Breast epithelium (tissue), 4 donors: ENCODE measurements at regions not wholly inside any gene's neighbourhood (a gene's known extent, or its start where the extent isn't known, plus 50 kb on each side); places are given as distances from the start of the nearest gene placed in this dataset.

ENCODE experiments used
- DNase-seq, 2 donors: peaks; one replicate each; pipeline ENCODE4 v3.0.0-alpha.2; 2019; ENCODE audit warnings: low spot score in 2 of 2
- H3K27ac ChIP-seq, 2 donors: fragments of 200-600 bp; sonication (generic) in 1 of 2; one replicate each; pipeline ENCODE4 v1.5.1; 2016 to 2019; ENCODE audit warnings: mild to moderate bottlenecking in 1 of 2
- H3K27me3 ChIP-seq, 2 donors: fragments of 200-600 bp; sonication (generic) in 1 of 2; one replicate each; pipeline versions ENCODE4 v1.5.1 to v1.6.0; 2017 to 2019; ENCODE audit warnings: control low read depth in 1 of 2, mild to moderate bottlenecking in 1 of 2
- H3K36me3 ChIP-seq: fragments of 200-600 bp; one replicate; pipeline ENCODE4 v1.5.1; 2019
- H3K4me1 ChIP-seq, 2 donors: fragments of 200-600 bp; sonication (generic); one replicate each; pipeline ENCODE4 v1.5.1; 2016 to 2019; ENCODE audit warnings: control low read depth in 1 of 2
- H3K4me3 ChIP-seq, 3 donors: fragments of 200-600 bp; sonication (generic); 1 replicate in 2 of 3; 2 replicates in 1 of 3; pipeline ENCODE4 v1.5.1; 2016 to 2019; ENCODE audit warnings: mild to moderate bottlenecking in 3 of 3, moderate library complexity in 2 of 3
- H3K9me3 ChIP-seq, 2 donors: fragments of 200-600 bp; sonication (generic) in 1 of 2; one replicate each; pipeline ENCODE4 v1.5.1; 2016 to 2019; ENCODE audit warnings: control low read depth in 1 of 2
- POLR2A ChIP-seq: fragments of 450-650 bp; IDR thresholded peaks from one replicate; pipeline ENCODE4 v1.6.1; 2016; ENCODE audit warnings: antibody characterized with exemption, mild to moderate bottlenecking, moderate library complexity
- POLR2AphosphoS5 ChIP-seq, 3 donors: sonication (generic); formaldehyde crosslinking; IDR thresholded peaks; one replicate each; pipeline ENCODE4 v1.6.1; 2017; ENCODE audit warnings: antibody characterized with exemption in 3 of 3
- intact Hi-C: fragments of 100-400 bp; cut with DNase I; formaldehyde crosslinking; loops from one replicate; pipeline ENCODE4 v1.15.1; 2023; ENCODE audit warnings: low total_unique reads
- TF ChIP-seq, protein P1 (sequence below), 3 donors: fragments of 450-650 bp; IDR thresholded peaks; one replicate each; pipeline ENCODE4 v1.5.1; 2016 to 2017; ENCODE audit warnings: antibody characterized with exemption in 3 of 3, mild to moderate bottlenecking in 3 of 3, moderate library complexity in 3 of 3

DNA sequence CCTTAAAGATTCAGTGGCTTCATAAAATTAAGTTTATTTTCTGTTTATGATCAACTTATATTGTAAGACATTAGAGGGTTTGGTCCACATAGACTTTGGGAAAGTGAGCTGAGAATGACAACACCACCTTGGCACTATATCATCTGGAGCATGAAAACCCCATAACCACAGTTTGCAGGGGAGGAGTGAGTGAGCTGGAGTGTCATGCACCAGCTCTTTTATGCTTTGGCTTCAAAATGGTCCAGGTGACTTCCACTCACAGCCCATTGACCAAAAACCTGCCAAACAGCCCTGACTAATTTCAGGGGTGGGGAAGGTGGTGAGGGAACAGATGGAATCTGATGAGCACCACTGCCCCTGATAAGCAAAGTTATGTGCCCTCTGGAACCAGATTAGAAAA is 295.8 kb downstream of the DMRTA1 start:
- intact Hi-C loops: no loop called here
- H3K4me1 ChIP-seq: no peaks in the 10 kb centered on the region
- no peaks in the 10 kb centered on the region for H3K9me3 ChIP-seq
- H3K27me3 ChIP-seq: no peaks in the 10 kb centered on the region
- H3K36me3 ChIP-seq: no peaks in the 10 kb centered on the region
- DNase-seq: no peak
- no peak overlapping the region for H3K4me3 ChIP-seq
- no peak for TF ChIP-seq POLR2AphosphoS5 (IDR thresholded peaks at IDR 0.05)
- TF ChIP-seq, protein P1, sequence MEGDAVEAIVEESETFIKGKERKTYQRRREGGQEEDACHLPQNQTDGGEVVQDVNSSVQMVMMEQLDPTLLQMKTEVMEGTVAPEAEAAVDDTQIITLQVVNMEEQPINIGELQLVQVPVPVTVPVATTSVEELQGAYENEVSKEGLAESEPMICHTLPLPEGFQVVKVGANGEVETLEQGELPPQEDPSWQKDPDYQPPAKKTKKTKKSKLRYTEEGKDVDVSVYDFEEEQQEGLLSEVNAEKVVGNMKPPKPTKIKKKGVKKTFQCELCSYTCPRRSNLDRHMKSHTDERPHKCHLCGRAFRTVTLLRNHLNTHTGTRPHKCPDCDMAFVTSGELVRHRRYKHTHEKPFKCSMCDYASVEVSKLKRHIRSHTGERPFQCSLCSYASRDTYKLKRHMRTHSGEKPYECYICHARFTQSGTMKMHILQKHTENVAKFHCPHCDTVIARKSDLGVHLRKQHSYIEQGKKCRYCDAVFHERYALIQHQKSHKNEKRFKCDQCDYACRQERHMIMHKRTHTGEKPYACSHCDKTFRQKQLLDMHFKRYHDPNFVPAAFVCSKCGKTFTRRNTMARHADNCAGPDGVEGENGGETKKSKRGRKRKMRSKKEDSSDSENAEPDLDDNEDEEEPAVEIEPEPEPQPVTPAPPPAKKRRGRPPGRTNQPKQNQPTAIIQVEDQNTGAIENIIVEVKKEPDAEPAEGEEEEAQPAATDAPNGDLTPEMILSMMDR (IDR thresholded peaks at IDR 0.05): no peak
- no peak for TF ChIP-seq POLR2A
- no peak overlapping the region for H3K27ac ChIP-seq

DNA sequence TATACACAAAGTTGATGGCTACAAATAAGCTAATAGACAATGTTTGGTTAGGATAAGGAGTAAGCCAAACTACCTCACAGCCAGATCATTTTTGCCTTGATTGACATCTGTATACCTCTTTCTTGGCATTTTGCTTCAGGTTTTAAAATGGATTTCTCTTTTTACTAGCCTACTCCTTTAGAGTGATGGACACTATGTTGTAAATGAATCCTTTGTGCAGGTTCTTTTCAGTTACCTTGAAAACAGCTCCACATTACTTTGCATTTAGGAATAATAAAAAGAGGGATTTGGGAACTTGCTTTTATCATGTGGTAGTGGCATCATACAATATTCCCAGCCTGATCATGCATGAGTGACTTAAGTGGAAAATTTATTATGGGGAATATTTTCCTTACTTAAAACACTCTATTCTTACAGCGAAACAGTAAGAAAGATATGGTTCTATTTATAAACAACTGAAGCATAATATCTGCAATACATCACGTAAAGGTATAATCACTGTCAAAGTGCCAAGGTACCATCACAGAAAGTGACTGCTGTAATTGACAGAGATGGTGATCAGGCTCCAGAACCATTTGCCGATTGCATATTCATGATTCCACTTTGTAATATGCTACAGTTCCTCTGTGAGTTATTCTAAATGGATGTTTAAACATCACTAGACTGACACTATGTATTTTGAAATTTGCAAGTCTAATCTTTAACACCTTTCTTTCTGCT is 327.0 kb downstream of the DMRTA1 start:
- no peak for DNase-seq
- H3K4me1 ChIP-seq: no peaks in the 10 kb centered on the region
- H3K9me3 ChIP-seq: no peaks in the 10 kb centered on the region
- no peak overlapping the region for H3K4me3 ChIP-seq
- TF ChIP-seq POLR2A (no peak), POLR2AphosphoS5 (IDR thresholded peaks at IDR 0.05) (no peak)
- TF ChIP-seq, protein P1 (IDR thresholded peaks at IDR 0.05): no peak
- H3K27me3 ChIP-seq: no peaks in the 10 kb centered on the region
- no peaks in the 10 kb centered on the region for H3K36me3 ChIP-seq
- H3K27ac ChIP-seq: no peak overlapping the region
- intact Hi-C loops: no loop called here

DNA sequence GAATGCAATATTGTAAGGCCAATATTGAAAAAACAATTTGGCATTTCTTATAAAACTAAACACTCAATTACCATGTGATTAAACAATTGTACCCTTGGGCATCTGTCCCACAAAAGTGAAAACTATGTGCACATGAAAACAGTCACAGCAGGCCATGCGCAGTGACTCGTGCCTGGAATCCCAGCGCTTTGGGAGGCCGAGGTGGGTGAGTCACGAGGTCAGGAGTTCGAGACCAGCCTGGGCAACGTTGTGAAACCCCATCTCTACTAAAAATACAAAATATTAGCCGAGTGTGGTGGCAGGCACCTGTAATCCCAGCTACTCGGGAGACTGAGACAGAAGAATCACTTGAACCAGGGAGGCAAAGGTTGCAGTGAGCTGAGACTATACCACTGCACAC is 343.7 kb downstream of the DMRTA1 start:
- Histone ChIP-seq H3K9me3 (peaks cover 0 to 3% of the 10 kb centered on the region in 2 donors), H3K4me3 (no peak overlapping the region), H3K27ac (no peak overlapping the region), H3K27me3 (no peaks in the 10 kb centered on the region), H3K4me1 (no peaks in the 10 kb centered on the region), H3K36me3 (no peaks in the 10 kb centered on the region)
- TF ChIP-seq POLR2AphosphoS5 (IDR thresholded peaks at IDR 0.05) (no peak), POLR2A (no peak)
- TF ChIP-seq, protein P1 (IDR thresholded peaks at IDR 0.05): no peak
- intact Hi-C loops: no loop called here
- no peak for DNase-seq

DNA sequence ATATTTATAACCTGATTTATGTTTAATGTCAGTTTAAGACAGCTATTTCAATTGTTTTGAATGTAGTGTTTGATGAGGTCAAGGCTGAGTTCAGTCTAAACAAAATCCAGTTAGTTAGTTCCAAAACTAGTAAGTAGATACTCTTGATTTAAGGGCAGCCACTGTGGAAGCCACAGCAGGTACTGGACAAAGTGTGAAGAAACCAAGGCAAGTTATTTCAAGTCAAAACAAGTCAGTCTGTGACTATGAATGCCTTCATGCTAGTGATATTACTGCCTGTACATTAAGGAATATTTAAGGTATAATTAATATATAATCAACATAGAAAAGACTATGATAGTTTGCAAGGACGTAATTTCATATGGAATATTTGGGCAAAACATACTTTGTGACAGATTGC is 362.3 kb downstream of the DMRTA1 start:
- TF ChIP-seq POLR2AphosphoS5 (IDR thresholded peaks at IDR 0.05): no peak
- TF ChIP-seq POLR2A: no peak
- TF ChIP-seq, protein P1 (IDR thresholded peaks at IDR 0.05): no peak
- Histone ChIP-seq H3K4me1 (no peaks in the 10 kb centered on the region), H3K27me3 (no peaks in the 10 kb centered on the region), H3K4me3 (no peak overlapping the region), H3K27ac (no peak overlapping the region), H3K36me3 (no peaks in the 10 kb centered on the region), H3K9me3 (peaks cover 2 to 4% of the 10 kb centered on the region in 2 donors)
- DNase-seq: no peak
- intact Hi-C loops: no loop called here

DNA sequence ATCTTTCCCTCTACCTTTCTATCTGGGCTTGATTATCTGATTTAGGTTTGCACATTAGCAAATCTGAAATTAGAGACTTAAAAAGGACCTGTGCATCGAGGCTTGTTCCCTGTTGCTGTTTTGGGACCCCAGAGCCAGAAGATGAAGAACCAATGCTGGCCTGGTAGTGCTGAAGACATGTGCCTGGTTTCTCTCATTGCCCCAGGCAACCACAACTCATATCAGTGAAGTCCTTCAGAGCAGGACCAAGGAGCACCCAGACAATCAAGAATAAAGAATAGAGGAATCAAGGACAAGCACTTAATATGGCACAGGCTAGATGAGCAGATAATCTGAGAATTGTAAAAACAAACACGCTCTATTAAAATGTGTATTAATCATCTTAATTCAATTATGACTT is 362.7 kb downstream of the DMRTA1 start:
- intact Hi-C loops: no loop called here
- Histone ChIP-seq H3K27ac (no peak overlapping the region), H3K27me3 (no peaks in the 10 kb centered on the region), H3K4me3 (no peak overlapping the region), H3K9me3 (no peaks in the 10 kb centered on the region), H3K36me3 (no peaks in the 10 kb centered on the region), H3K4me1 (no peaks in the 10 kb centered on the region)
- TF ChIP-seq POLR2AphosphoS5 (IDR thresholded peaks at IDR 0.05): no peak
- TF ChIP-seq, protein P1 (IDR thresholded peaks at IDR 0.05): no peak
- DNase-seq: no peak
